ACHN (cell line): ENCODE measurements at regions not wholly inside any gene's neighbourhood (a gene's known extent, or its start where the extent isn't known, plus 50 kb on each side); places are given as distances from the start of the nearest gene placed in this dataset.
"Not testable (repeated sequence)": the region's sequence is repeated elsewhere in the genome, so short reads cannot be mapped to it uniquely, and the experiment has no call there.

Source experiments
- DNase-seq: peaks from one replicate; pipeline ENCODE4 v3.0.0-alpha.2; 2015
- in situ Hi-C: cut with HindIII; loops from 2 replicates; pipeline ENCODE4 v1.10.0; 2017; ENCODE audit warnings: low sequenced_read_pairs, low pct_ligation_motif_present, low pct_unique_long_range_greater_than_20kb

GRCh38 chr16:55012793-55013192, 82.1 kb downstream of the IRX5 start:
- no peak for DNase-seq
- in situ Hi-C loops = no loop called here

GRCh38 chr16:55014022-55014421, 83.4 kb downstream of the IRX5 start:
- DNase-seq = no peak
- in situ Hi-C loops = no loop called here

GRCh38 chr16:55015181-55015913, 84.7 kb downstream of the IRX5 start:
- in situ Hi-C loops = no loop called here
- no peak for DNase-seq

- in situ Hi-C loops = no loop called here
- DNase-seq = no peak
Observed at GRCh38 chr16:55016515-55016914, 85.8 kb downstream of the IRX5 start.

GRCh38 chr16:55017321-55017720, 86.7 kb downstream of the IRX5 start:
- in situ Hi-C loops = no loop called here
- no peak for DNase-seq

- in situ Hi-C loops = no loop called here
- no peak for DNase-seq
Observed at GRCh38 chr16:55018881-55019280, 88.2 kb downstream of the IRX5 start.

GRCh38 chr16:55019419-55020131, 88.9 kb downstream of the IRX5 start:
- in situ Hi-C loops = no loop called here
- DNase-seq = no peak

- peak; percentile 54 for DNase-seq
- in situ Hi-C loops = no loop called here
Observed at GRCh38 chr16:55021595-55022475, 91.2 kb downstream of the IRX5 start.

- in situ Hi-C loops, DNase-seq: not testable (repeated sequence)
Observed at GRCh38 chr16:55027260-55027659, 96.6 kb downstream of the IRX5 start.

GRCh38 chr16:55029509-55029908, 98.8 kb downstream of the IRX5 start:
- in situ Hi-C loops = no loop called here
- no peak for DNase-seq

GRCh38 chr16:55030944-55031343, 100.3 kb downstream of the IRX5 start:
- in situ Hi-C loops = no loop called here
- no peak for DNase-seq

GRCh38 chr16:55031481-55031880, 100.8 kb downstream of the IRX5 start:
- no peak for DNase-seq
- in situ Hi-C loops = no loop called here

- no peak for DNase-seq
- in situ Hi-C loops = no loop called here
Observed at GRCh38 chr16:55033225-55034156, 102.8 kb downstream of the IRX5 start.

- in situ Hi-C loops = no loop called here
- DNase-seq = peak; percentile 52
Observed at GRCh38 chr16:55035029-55035428, 104.4 kb downstream of the IRX5 start.

- in situ Hi-C loops = no loop called here
- no peak for DNase-seq
Observed at GRCh38 chr16:55035956-55036355, 105.3 kb downstream of the IRX5 start.

GRCh38 chr16:55036371-55036821, 105.7 kb downstream of the IRX5 start:
- DNase-seq = no peak
- in situ Hi-C loops = no loop called here

GRCh38 chr16:55037046-55037445, 106.4 kb downstream of the IRX5 start:
- in situ Hi-C loops = no loop called here

GRCh38 chr16:55037966-55038365, 107.3 kb downstream of the IRX5 start:
- no peak for DNase-seq
- in situ Hi-C loops = no loop called here

More at GRCh38 chr16:55037046-55037445, 106.4 kb downstream of the IRX5 start:
- no peak for DNase-seq
